HepG2 (cell line): ENCODE measurements at regions not wholly inside any gene's neighbourhood (a gene's known extent, or its start where the extent isn't known, plus 50 kb on each side); places are given as distances from the start of the nearest gene placed in this dataset.

Experiments
- ATAC-seq: fragments of 200-7000 bp; cut with Tn5 transposase; 3 replicates; pipeline ENCODE4 v1.9.1; 2020; ENCODE audit warnings: mild to moderate bottlenecking, moderate library complexity
- BruUV-seq: library from RNA; stranded (reverse); fragments of 400-500 nt; replicated peaks from 2 replicates; lab custom pipeline; 2021; lab: Mats Ljungman, UMichigan
- CTCF ChIA-PET: fragments of 300-600 bp; formaldehyde crosslinking; extraction: SDS; loops from one replicate; lab custom pipeline; 2021; ENCODE audit warnings: low total read pairs, inconsistent platforms, low intra/inter-chr PET ratio; lab: Yijun Ruan, JAX
- POLR2A ChIA-PET: fragments of 350-600 bp; sonication (Branson Sonifier 250); formaldehyde crosslinking; loops from one replicate; lab custom pipeline; 2020; ENCODE audit warnings: antibody characterized with exemption, inconsistent platforms; lab: Yijun Ruan, JAX
- DNase-seq: peaks from one replicate; pipeline ENCODE4 v3.0.0-alpha.2; 2015; ENCODE audit warnings: low spot score
- FAIRE-seq: peaks from 3 replicates; lab custom pipeline; 2011; peaks lifted over from hg19 to GRCh38; lab: Jason Lieb, UNC
- H2AFZ ChIP-seq: one replicate; pipeline ENCODE4 v1.6.1; 2011; ENCODE audit warnings: low read length, inconsistent platforms
- H3K27ac ChIP-seq: fragments of 300-600 bp; 3 replicates; pipeline ENCODE4 v1.8.0; 2011; ENCODE audit warnings: mixed run types, mild to moderate bottlenecking, mixed read lengths, low read length, inconsistent platforms; ENCODE audit not compliant: insufficient read depth; ENCODE audit errors: extremely low read length
- H3K27me3 ChIP-seq, 2 experiments: fragments of 200-600 bp in 1 of 2; 2 replicates in 1 of 2; 3 replicates in 1 of 2; pipeline versions ENCODE4 v1.6.0 to v1.8.0; 2011; ENCODE audit warnings: low read length in 2 of 2, mild to moderate bottlenecking in 2 of 2, moderate library complexity in 2 of 2, inconsistent platforms in 1 of 2; ENCODE audit not compliant: insufficient read depth in 2 of 2, control insufficient read depth in 1 of 2
- H3K36me3 ChIP-seq, 2 experiments: fragments of 200-600 bp in 1 of 2; replicated peaks in 1 of 2; 2 replicates in 1 of 2; 3 replicates in 1 of 2; pipeline versions ENCODE4 v1.5.1 to v1.8.0; 2011; ENCODE audit warnings: low read length in 2 of 2, inconsistent platforms in 1 of 2; ENCODE audit not compliant: insufficient read depth in 2 of 2, control insufficient read depth in 1 of 2
- H3K4me1 ChIP-seq: 2 replicates; pipeline ENCODE4 v1.5.1; 2012; ENCODE audit warnings: low read length, inconsistent platforms; ENCODE audit not compliant: insufficient read depth
- H3K4me2 ChIP-seq: 2 replicates; pipeline ENCODE4 v1.6.0; 2011; ENCODE audit warnings: low read depth, low read length, inconsistent platforms
- H3K4me3 ChIP-seq, 3 experiments: fragments of 200-600 bp in 1 of 3; sonication (generic), shearing (Covaris generic) in 1 of 3; replicated peaks in 1 of 3; 2 replicates each; pipeline ENCODE4 v1.5.1; 2011 to 2016; ENCODE audit warnings: low read length in 3 of 3, inconsistent platforms in 2 of 3, low read depth in 2 of 3, mild to moderate bottlenecking in 2 of 3, control low read depth in 1 of 3, mixed read lengths in 1 of 3; ENCODE audit not compliant: insufficient read depth in 1 of 3
- H3K79me2 ChIP-seq: one replicate; pipeline ENCODE4 v1.6.1; 2011; ENCODE audit warnings: low read length, inconsistent platforms; ENCODE audit not compliant: insufficient read depth
- H3K9ac ChIP-seq: 2 replicates; pipeline ENCODE4 v1.6.0; 2011; ENCODE audit warnings: mild to moderate bottlenecking, low read depth, low read length, inconsistent platforms; ENCODE audit not compliant: insufficient read depth
- H3K9me3 ChIP-seq: 2 replicates; pipeline ENCODE4 v1.5.1; 2012; ENCODE audit warnings: mild to moderate bottlenecking, low read length
- H4K20me1 ChIP-seq: 2 replicates; pipeline ENCODE4 v1.6.0; 2011; ENCODE audit warnings: inconsistent platforms, mild to moderate bottlenecking, low read length, moderate library complexity; ENCODE audit not compliant: insufficient read depth
- AKNA ChIP-seq: sonication (generic); formaldehyde crosslinking; IDR thresholded peaks from 2 replicates; pipeline ENCODE4 v1.4.0; 2020; ENCODE audit warnings: missing genetic modification reagents, borderline replicate concordance
- DBP ChIP-seq: sonication (generic); formaldehyde crosslinking; IDR thresholded peaks from 2 replicates; pipeline ENCODE4 v1.4.0; 2020; ENCODE audit warnings: missing genetic modification reagents; ENCODE audit errors: not compliant biosample characterization
- DPF2 ChIP-seq: sonication (generic); formaldehyde crosslinking; IDR thresholded peaks from 2 replicates; pipeline ENCODE4 v1.4.0; 2020; ENCODE audit warnings: mild to moderate bottlenecking, low read depth, missing genetic modification reagents, borderline replicate concordance
- GATAD1 ChIP-seq: IDR thresholded peaks from 2 replicates; pipeline ENCODE4 v1.6.1; 2016; ENCODE audit warnings: missing genetic modification reagents, missing compliant biosample characterization
- JUNB ChIP-seq: sonication (generic); formaldehyde crosslinking; IDR thresholded peaks from 2 replicates; pipeline ENCODE4 v1.8.0; 2022; ENCODE audit warnings: missing genetic modification reagents, mild to moderate bottlenecking, borderline replicate concordance
- XRCC5 ChIP-seq: fragments of 200-400 bp; formaldehyde crosslinking; optimal IDR thresholded peaks from 2 replicates; pipeline ENCODE3; 2017; ENCODE audit warnings: mild to moderate bottlenecking, low read length
- ZNF24 ChIP-seq: fragments of 450-650 bp; IDR thresholded peaks from 2 replicates; pipeline ENCODE4 v1.6.1; 2017; ENCODE audit warnings: antibody characterized with exemption, mild to moderate bottlenecking
- ZNF354B ChIP-seq: sonication (generic); formaldehyde crosslinking; IDR thresholded peaks from 2 replicates; pipeline ENCODE4 v1.8.0; 2022; ENCODE audit warnings: mild to moderate bottlenecking, missing genetic modification reagents
- ZNF430 ChIP-seq: sonication (generic); formaldehyde crosslinking; IDR thresholded peaks from 2 replicates; pipeline ENCODE4 v1.9.0; 2021; ENCODE audit warnings: mild to moderate bottlenecking, missing genetic modification reagents
- ZNF557 ChIP-seq: sonication (generic); formaldehyde crosslinking; IDR thresholded peaks from 2 replicates; pipeline ENCODE4 v1.4.0; 2020; ENCODE audit warnings: missing genetic modification reagents
- ZNF850 ChIP-seq: sonication (generic); formaldehyde crosslinking; conservative IDR thresholded peaks from 2 replicates; pipeline ENCODE4 v1.9.0; 2021; ENCODE audit warnings: mild to moderate bottlenecking, missing genetic modification reagents
- ZNF879 ChIP-seq: sonication (generic); formaldehyde crosslinking; IDR thresholded peaks from 2 replicates; pipeline ENCODE4 v1.8.1; 2023; ENCODE audit warnings: missing genetic modification reagents
- WGBS: methylation state at CpG from one replicate; pipeline ENCODE4 v1.1.6; 2017; ENCODE audit warnings: low lambda C conversion rate; 5-methylcytosine and 5-hydroxymethylcytosine counted together
- in situ Hi-C: cut with HindIII; loops from 2 replicates; pipeline ENCODE4 v1.10.0; 2017; ENCODE audit warnings: low pct_unique_long_range_greater_than_20kb; ENCODE audit not compliant: extremely low pct_ligation_motif_present
- intact Hi-C: fragments of 100-400 bp; cut with micrococcal nuclease; formaldehyde crosslinking; loops from one replicate; pipeline ENCODE4 v1.10.0; 2022; ENCODE audit not compliant: unreplicated experiment
- TF ChIP-seq, protein P1 (sequence below): sonication (generic); formaldehyde crosslinking; IDR thresholded peaks from 2 replicates; pipeline ENCODE4 v1.4.0; 2020; ENCODE audit warnings: mild to moderate bottlenecking, missing genetic modification reagents, borderline replicate concordance

GRCh38 chr10:78863906-78864239 is 204.9 kb upstream of the ZMIZ1 start (continued):
- TF ChIP-seq, protein P1, sequence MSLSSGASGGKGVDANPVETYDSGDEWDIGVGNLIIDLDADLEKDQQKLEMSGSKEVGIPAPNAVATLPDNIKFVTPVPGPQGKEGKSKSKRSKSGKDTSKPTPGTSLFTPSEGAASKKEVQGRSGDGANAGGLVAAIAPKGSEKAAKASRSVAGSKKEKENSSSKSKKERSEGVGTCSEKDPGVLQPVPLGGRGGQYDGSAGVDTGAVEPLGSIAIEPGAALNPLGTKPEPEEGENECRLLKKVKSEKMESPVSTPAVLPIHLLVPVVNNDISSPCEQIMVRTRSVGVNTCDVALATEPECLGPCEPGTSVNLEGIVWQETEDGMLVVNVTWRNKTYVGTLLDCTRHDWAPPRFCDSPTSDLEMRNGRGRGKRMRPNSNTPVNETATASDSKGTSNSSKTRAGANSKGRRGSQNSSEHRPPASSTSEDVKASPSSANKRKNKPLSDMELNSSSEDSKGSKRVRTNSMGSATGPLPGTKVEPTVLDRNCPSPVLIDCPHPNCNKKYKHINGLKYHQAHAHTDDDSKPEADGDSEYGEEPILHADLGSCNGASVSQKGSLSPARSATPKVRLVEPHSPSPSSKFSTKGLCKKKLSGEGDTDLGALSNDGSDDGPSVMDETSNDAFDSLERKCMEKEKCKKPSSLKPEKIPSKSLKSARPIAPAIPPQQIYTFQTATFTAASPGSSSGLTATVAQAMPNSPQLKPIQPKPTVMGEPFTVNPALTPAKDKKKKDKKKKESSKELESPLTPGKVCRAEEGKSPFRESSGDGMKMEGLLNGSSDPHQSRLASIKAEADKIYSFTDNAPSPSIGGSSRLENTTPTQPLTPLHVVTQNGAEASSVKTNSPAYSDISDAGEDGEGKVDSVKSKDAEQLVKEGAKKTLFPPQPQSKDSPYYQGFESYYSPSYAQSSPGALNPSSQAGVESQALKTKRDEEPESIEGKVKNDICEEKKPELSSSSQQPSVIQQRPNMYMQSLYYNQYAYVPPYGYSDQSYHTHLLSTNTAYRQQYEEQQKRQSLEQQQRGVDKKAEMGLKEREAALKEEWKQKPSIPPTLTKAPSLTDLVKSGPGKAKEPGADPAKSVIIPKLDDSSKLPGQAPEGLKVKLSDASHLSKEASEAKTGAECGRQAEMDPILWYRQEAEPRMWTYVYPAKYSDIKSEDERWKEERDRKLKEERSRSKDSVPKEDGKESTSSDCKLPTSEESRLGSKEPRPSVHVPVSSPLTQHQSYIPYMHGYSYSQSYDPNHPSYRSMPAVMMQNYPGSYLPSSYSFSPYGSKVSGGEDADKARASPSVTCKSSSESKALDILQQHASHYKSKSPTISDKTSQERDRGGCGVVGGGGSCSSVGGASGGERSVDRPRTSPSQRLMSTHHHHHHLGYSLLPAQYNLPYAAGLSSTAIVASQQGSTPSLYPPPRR (CRISPR knock-in tag) = no peak
- no peak for TF ChIP-seq ZNF24

DNA sequence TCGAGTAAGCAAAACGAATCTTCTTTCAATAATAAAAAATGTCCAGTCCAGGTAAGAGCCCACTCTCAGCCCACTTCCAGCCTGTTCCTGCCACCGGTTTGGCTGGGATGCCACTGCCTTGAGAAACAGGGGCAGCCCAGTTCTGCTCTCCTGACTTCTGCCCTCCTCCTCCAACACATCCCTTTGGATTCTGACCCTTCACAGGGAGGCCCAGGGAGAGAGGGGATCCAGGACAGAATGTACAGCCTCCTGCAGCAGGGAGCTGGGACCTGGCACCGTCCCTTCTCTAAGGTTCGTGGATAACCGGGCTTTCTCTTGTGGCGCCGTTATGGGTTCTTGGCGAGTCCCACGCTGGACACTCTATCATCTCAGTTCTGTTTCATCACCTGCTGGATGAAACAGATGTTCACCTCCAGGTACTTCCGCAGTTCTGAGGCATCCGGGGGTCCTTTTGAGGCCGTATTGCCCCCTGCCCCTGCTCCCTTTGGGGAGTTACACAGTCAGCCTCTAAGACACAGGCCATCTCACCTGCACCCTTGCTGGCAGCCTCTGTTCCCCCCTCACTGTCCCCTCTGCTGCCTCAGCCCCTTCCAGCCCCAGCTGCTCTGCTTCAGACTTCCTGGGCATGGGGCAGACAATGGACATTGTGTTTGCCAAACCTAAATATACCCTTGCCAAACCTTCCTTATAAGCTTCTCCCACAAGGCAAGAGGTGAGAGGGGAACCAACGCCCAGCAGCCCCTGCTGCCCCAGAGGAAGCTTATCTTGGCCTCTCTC is 203.8 kb upstream of the ZMIZ1 start:
- Histone ChIP-seq H3K4me3 (no peak overlapping the region), H3K9ac (no peak overlapping the region), H3K36me3 (no peaks in the 10 kb centered on the region), H3K9me3 (no peaks in the 10 kb centered on the region), H3K79me2 (no peaks in the 10 kb centered on the region), H3K4me2 (no peak overlapping the region), H2AFZ (no peak overlapping the region), H3K4me1 (peaks cover 13% of the 10 kb centered on the region), H3K27me3 (peaks cover 6 to 37% of the 10 kb centered on the region in 2 experiments), H3K27ac (no peak overlapping the region), H4K20me1 (no peaks in the 10 kb centered on the region)
- BruUV-seq = no TSS peak
- ATAC-seq = no peak
- no peak for FAIRE-seq
- in situ Hi-C loops (no loop called here), intact Hi-C loops (no loop called here)
- POLR2A ChIA-PET = no interaction called here
- CTCF ChIA-PET = no interaction called here
- DNase-seq = no peak
- WGBS = 57% methylated on average over 14 of the region's 14 CpGs
- no peak for TF ChIP-seq ZNF879
- TF ChIP-seq ZNF850 (CRISPR knock-in tag) = no peak
- TF ChIP-seq DBP (CRISPR knock-in tag) = no peak
- TF ChIP-seq ZNF354B (CRISPR knock-in tag) = no peak
- TF ChIP-seq ZNF430 (CRISPR knock-in tag) = no peak
- no peak for TF ChIP-seq XRCC5
- no peak for TF ChIP-seq ZNF557 (CRISPR knock-in tag)
- TF ChIP-seq DPF2 (CRISPR knock-in tag) = no peak
- no peak for TF ChIP-seq GATAD1 (CRISPR knock-in tag)
- no peak for TF ChIP-seq AKNA (CRISPR knock-in tag)
- no peak for TF ChIP-seq JUNB
